ENCODE measurements at regions not wholly inside any gene's neighbourhood (a gene's known extent, or its start where the extent isn't known, plus 50 kb on each side); places are given as distances from the start of the nearest gene placed in this dataset.

DNA sequence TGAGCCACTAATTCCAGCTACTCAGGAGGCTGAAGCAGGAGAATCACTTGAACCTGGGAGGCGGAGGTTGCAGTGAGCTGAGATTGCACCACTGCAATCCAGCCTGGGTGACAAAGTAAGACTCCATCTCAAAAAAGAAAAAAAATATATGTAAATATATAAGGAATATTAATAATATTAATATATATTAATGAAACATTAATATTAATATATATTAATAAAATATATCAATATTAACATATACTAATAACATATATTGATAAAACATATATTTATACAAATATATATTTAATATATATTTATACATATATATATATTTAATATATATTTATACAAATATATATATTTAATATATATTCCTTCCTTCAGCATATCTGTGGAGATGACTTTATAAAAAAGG is 338.0 kb downstream of the NPIPA8 start:
- no peak overlapping the region for H3K27ac Mint-ChIP-seq (ENCODE audit: unreplicated experiment)

DNA sequence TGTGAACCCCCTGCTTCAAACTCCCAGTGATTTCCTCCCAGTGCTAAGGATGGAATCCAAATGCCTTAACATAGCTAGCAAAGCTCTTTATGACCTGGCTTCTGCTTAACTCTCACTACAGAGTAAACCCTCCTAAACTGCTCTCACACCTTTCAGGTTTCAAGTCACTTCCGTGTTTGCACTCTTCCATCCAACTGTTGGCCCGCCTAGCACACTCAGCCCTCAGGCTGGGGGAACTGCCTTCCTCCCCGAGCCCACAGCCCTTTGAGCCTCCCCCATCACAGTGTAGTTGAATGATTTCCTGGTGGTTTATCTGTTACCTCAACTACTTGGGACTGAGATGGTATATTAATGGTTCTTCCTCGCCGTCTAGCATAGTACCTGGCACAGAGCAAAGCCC is 342.5 kb downstream of the NPIPA8 start:
- Mint-ChIP-seq H3K36me3 (ENCODE audit: unreplicated experiment) (no peaks in the 10 kb centered on the region), H3K9me3 (ENCODE audit: unreplicated experiment) (no peaks in the 10 kb centered on the region), H3K4me1 (ENCODE audit: low read depth, unreplicated experiment) (no peaks in the 10 kb centered on the region), H3K4me3 (ENCODE audit: unreplicated experiment) (no peak overlapping the region), H3K27me3 (ENCODE audit: unreplicated experiment) (no peaks in the 10 kb centered on the region), H3K27ac (ENCODE audit: unreplicated experiment) (no peak overlapping the region)
- no peak for DNase-seq
- TF ChIP-seq, protein P1, sequence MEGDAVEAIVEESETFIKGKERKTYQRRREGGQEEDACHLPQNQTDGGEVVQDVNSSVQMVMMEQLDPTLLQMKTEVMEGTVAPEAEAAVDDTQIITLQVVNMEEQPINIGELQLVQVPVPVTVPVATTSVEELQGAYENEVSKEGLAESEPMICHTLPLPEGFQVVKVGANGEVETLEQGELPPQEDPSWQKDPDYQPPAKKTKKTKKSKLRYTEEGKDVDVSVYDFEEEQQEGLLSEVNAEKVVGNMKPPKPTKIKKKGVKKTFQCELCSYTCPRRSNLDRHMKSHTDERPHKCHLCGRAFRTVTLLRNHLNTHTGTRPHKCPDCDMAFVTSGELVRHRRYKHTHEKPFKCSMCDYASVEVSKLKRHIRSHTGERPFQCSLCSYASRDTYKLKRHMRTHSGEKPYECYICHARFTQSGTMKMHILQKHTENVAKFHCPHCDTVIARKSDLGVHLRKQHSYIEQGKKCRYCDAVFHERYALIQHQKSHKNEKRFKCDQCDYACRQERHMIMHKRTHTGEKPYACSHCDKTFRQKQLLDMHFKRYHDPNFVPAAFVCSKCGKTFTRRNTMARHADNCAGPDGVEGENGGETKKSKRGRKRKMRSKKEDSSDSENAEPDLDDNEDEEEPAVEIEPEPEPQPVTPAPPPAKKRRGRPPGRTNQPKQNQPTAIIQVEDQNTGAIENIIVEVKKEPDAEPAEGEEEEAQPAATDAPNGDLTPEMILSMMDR (IDR thresholded peaks at IDR 0.05; ENCODE audit: partially characterized antibody, unreplicated experiment), result no peak

More for the DNA sequence above, 338.0 kb downstream of the NPIPA8 start:
- Mint-ChIP-seq H3K4me1 (ENCODE audit: low read depth, unreplicated experiment) (no peaks in the 10 kb centered on the region), H3K36me3 (ENCODE audit: unreplicated experiment) (no peaks in the 10 kb centered on the region), H3K4me3 (ENCODE audit: unreplicated experiment) (no peak overlapping the region), H3K27me3 (ENCODE audit: unreplicated experiment) (no peaks in the 10 kb centered on the region), H3K9me3 (ENCODE audit: unreplicated experiment) (peaks cover 2% of the 10 kb centered on the region)
- no peak for DNase-seq
- TF ChIP-seq, protein P1 (IDR thresholded peaks at IDR 0.05; ENCODE audit: partially characterized antibody, unreplicated experiment), result no peak

DNA sequence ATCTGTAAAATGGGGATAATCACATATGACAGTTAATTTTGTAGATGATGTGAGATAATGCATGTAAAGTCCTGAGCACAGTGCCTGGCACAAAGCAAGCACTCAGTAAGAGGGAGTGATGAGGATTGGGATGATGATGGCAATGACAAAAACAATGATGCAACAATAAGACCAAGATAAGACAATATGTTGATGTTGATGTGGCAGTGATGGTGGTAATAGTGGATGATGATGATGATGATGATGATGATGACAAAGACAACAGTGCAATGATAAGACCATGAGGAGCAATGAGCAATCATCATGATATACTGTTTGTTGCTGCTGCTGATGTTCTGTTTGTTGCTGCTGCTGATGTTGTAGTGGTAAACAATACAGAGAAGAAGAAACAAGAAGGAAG is 344.1 kb downstream of the NPIPA8 start:
- Mint-ChIP-seq H3K4me3 (ENCODE audit: unreplicated experiment) (no peak overlapping the region), H3K4me1 (ENCODE audit: low read depth, unreplicated experiment) (no peaks in the 10 kb centered on the region), H3K27ac (ENCODE audit: unreplicated experiment) (no peak overlapping the region), H3K9me3 (ENCODE audit: unreplicated experiment) (no peaks in the 10 kb centered on the region), H3K36me3 (ENCODE audit: unreplicated experiment) (no peaks in the 10 kb centered on the region), H3K27me3 (ENCODE audit: unreplicated experiment) (no peaks in the 10 kb centered on the region)
- no peak for DNase-seq
- TF ChIP-seq, protein P1 (IDR thresholded peaks at IDR 0.05; ENCODE audit: partially characterized antibody, unreplicated experiment), result no peak

DNA sequence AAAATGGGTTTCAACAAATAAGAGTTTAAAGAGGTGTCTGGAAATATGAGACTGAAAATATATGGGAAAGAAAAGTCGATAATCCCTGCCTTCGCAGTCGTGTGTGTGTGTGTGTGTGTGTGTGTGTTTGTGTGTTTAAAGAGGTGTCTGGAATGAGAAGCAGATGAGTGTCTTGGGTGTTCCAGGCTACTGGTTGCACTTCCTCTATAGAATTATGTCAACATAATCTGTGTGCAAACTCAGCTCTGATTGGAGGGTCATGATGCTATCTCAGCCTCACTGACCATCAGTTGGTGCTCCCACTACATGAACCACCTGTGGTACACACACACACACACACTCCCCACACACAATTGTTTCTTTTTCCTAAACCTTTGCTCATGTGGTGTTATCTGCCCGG is 347.3 kb downstream of the NPIPA8 start:
- H3K4me3 Mint-ChIP-seq (ENCODE audit: unreplicated experiment), result no peak overlapping the region
- peaks cover 5% of the 10 kb centered on the region for H3K36me3 Mint-ChIP-seq (ENCODE audit: unreplicated experiment)
- TF ChIP-seq, protein P1 (IDR thresholded peaks at IDR 0.05; ENCODE audit: partially characterized antibody, unreplicated experiment), result no peak

DNA sequence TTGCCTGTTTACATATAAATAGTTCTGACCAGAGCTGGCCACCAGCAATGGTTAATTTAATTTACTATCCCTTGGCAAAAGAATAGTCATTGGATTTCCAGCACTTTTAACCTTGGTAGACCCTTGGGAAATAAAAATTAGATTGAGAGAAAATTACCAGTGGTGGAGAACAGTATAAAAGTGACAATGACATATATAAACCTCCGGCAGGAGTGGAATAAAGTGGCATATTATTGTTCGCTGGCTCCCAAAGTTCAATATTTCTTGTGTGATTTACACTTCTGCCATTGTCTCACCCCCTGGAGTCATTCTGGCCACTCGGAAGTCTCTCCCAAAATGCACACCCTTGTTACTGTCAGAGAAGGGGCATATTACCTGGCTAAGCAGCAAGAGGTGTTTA is 347.7 kb downstream of the NPIPA8 start:
- no peaks in the 10 kb centered on the region for H3K27me3 Mint-ChIP-seq (ENCODE audit: unreplicated experiment)
- peaks cover 5% of the 10 kb centered on the region for H3K36me3 Mint-ChIP-seq (ENCODE audit: unreplicated experiment)

More for the DNA sequence above, 347.3 kb downstream of the NPIPA8 start:
- H3K9me3 Mint-ChIP-seq (ENCODE audit: unreplicated experiment), result no peaks in the 10 kb centered on the region
- no peaks in the 10 kb centered on the region for H3K4me1 Mint-ChIP-seq (ENCODE audit: low read depth, unreplicated experiment)
- H3K27ac Mint-ChIP-seq (ENCODE audit: unreplicated experiment), result no peak overlapping the region
- no peaks in the 10 kb centered on the region for H3K27me3 Mint-ChIP-seq (ENCODE audit: unreplicated experiment)
- DNase-seq, result no peak

More for the DNA sequence above, 347.7 kb downstream of the NPIPA8 start:
- Mint-ChIP-seq H3K9me3 (ENCODE audit: unreplicated experiment) (no peaks in the 10 kb centered on the region), H3K4me3 (ENCODE audit: unreplicated experiment) (no peak overlapping the region), H3K27ac (ENCODE audit: unreplicated experiment) (no peak overlapping the region), H3K4me1 (ENCODE audit: low read depth, unreplicated experiment) (no peaks in the 10 kb centered on the region)
- no peak for DNase-seq
- TF ChIP-seq, protein P1 (IDR thresholded peaks at IDR 0.05; ENCODE audit: partially characterized antibody, unreplicated experiment), result no peak

Measured in glutamatergic neuron (in vitro differentiated cells).